GM12878 (cell line): ENCODE measurements at regions not wholly inside any gene's neighbourhood (a gene's known extent, or its start where the extent isn't known, plus 50 kb on each side); places are given as distances from the start of the nearest gene placed in this dataset.

Source experiments
- ATAC-seq: fragments of 200-7000 bp; cut with Tn5 transposase; 3 replicates; pipeline ENCODE4 v1.9.1; 2020; ENCODE audit warnings: mild to moderate bottlenecking, moderate library complexity
- BruUV-seq: library from RNA; stranded (reverse); fragments of 400-500 nt; replicated peaks from 2 replicates; lab custom pipeline; 2021; lab: Mats Ljungman, UMichigan
- CTCF ChIA-PET: fragments of 300-600 bp; sonication (Branson Sonifier 250); formaldehyde crosslinking; extraction: SDS; loops from one replicate; lab custom pipeline; 2021; ENCODE audit warnings: inconsistent platforms; lab: Yijun Ruan, JAX
- POLR2A ChIA-PET: fragments of 350-600 bp; formaldehyde crosslinking; extraction: SDS; loops from one replicate; lab custom pipeline; 2021; ENCODE audit warnings: inconsistent platforms; lab: Charles Lee
- RAD21 ChIA-PET: fragments of 300-600 bp; sonication (Branson Sonifier 250); formaldehyde crosslinking; loops from one replicate; lab custom pipeline; 2023; ENCODE audit warnings: antibody characterized with exemption; ENCODE audit not compliant: unreplicated experiment; lab: Charles Lee
- SMC1A ChIA-PET: fragments of 300-600 bp; sonication (Branson Sonifier 250); formaldehyde crosslinking; loops from one replicate; lab custom pipeline; 2023; ENCODE audit not compliant: unreplicated experiment, uncharacterized antibody; lab: Charles Lee
- DNase-seq: peaks from one replicate; pipeline ENCODE4 v3.0.0-alpha.2; 2011; ENCODE audit warnings: low read depth, low spot score
- FAIRE-seq: peaks from 3 replicates; lab custom pipeline; 2011; peaks lifted over from hg19 to GRCh38; lab: Jason Lieb, UNC
- H2AFZ ChIP-seq: 2 replicates; pipeline ENCODE4 v1.6.0; 2011; ENCODE audit warnings: low read depth, low read length, control low read depth; ENCODE audit not compliant: control insufficient read depth
- H3K27ac ChIP-seq: 2 replicates; pipeline ENCODE4 v1.5.1; 2011; ENCODE audit warnings: control low read depth; ENCODE audit not compliant: control insufficient read depth, insufficient read depth
- H3K27me3 ChIP-seq, 2 experiments: replicated peaks in 1 of 2; 2 replicates each; pipeline versions ENCODE4 v1.6.0 to v1.6.1; 2011; ENCODE audit warnings: low read length in 1 of 2; ENCODE audit not compliant: control insufficient read depth in 2 of 2, insufficient read depth in 2 of 2
- H3K36me3 ChIP-seq, 2 experiments: 2 replicates each; pipeline ENCODE4 v1.5.1; 2011; ENCODE audit warnings: low read length in 1 of 2; ENCODE audit not compliant: control insufficient read depth in 2 of 2, insufficient read depth in 2 of 2
- H3K4me1 ChIP-seq: 2 replicates; pipeline ENCODE4 v1.6.1; 2011; ENCODE audit warnings: mild to moderate bottlenecking, low read length, moderate library complexity, mixed read lengths; ENCODE audit not compliant: control insufficient read depth, insufficient read depth
- H3K4me2 ChIP-seq: 2 replicates; pipeline ENCODE4 v1.6.0; 2011; ENCODE audit warnings: control low read depth; ENCODE audit not compliant: control insufficient read depth, insufficient read depth
- H3K4me3 ChIP-seq: fragments of 200-600 bp; sonication (generic); 2 replicates; pipeline ENCODE4 v1.5.1; 2016
- H3K79me2 ChIP-seq: 2 replicates; pipeline ENCODE4 v1.6.0; 2011; ENCODE audit warnings: low read length; ENCODE audit not compliant: control insufficient read depth, insufficient read depth
- H3K9ac ChIP-seq: 2 replicates; pipeline ENCODE4 v1.8.0; 2011; ENCODE audit warnings: low read length, control low read depth, mixed read lengths; ENCODE audit not compliant: control insufficient read depth, insufficient read depth
- H3K9me3 ChIP-seq: replicated peaks from 3 replicates; pipeline ENCODE4 v1.5.1; 2011; ENCODE audit warnings: mild to moderate bottlenecking, low read length; ENCODE audit not compliant: control insufficient read depth, insufficient read depth
- H4K20me1 ChIP-seq: 2 replicates; pipeline ENCODE4 v1.6.0; 2011; ENCODE audit not compliant: control insufficient read depth, insufficient read depth
- ATF7 ChIP-seq: fragments of 450-650 bp; IDR thresholded peaks from 2 replicates; pipeline ENCODE4 v1.6.1; 2016; ENCODE audit warnings: low read depth, mild to moderate bottlenecking
- MEF2B ChIP-seq: fragments of 450-650 bp; IDR thresholded peaks from 2 replicates; pipeline ENCODE4 v1.6.1; 2018; ENCODE audit warnings: mild to moderate bottlenecking, moderate library complexity; ENCODE audit not compliant: partially characterized antibody, poor library complexity, severe bottlenecking
- NBN ChIP-seq: fragments of 450-650 bp; IDR thresholded peaks from 2 replicates; pipeline ENCODE4 v1.6.1; 2016
- POLR2AphosphoS2 ChIP-seq: IDR thresholded peaks from 2 replicates; pipeline ENCODE4 v1.6.1; 2011; ENCODE audit warnings: low read depth, mild to moderate bottlenecking, low read length, improper control_type of control experiment, moderate library complexity
- RUNX3 ChIP-seq: IDR thresholded peaks from 2 replicates; pipeline ENCODE4 v1.6.1; 2012; ENCODE audit warnings: low read length, inconsistent platforms
- WGBS: methylation state at CpG from one replicate; pipeline ENCODE4 v1.1.6; 2016; ENCODE audit warnings: low lambda C conversion rate; ENCODE audit not compliant: insufficient replicate concordance, insufficient coverage; ENCODE audit errors: missing lambda C conversion rate; 5-methylcytosine and 5-hydroxymethylcytosine counted together
- in situ Hi-C: fragments of 300-500 bp; cut with MboI; formaldehyde crosslinking; loops from 9 replicates; pipeline ENCODE4 v1.14.3; 2018; ENCODE audit warnings: mixed read lengths
- intact Hi-C: fragments of 100-400 bp; cut with micrococcal nuclease; formaldehyde crosslinking; loops from one replicate; pipeline ENCODE4 v1.14.2; 2022; ENCODE audit not compliant: unreplicated experiment
- TF ChIP-seq, protein P1 (sequence below): fragments of 150-350 bp; IDR thresholded peaks from 2 replicates; pipeline ENCODE4 v1.6.1; 2016; ENCODE audit warnings: low read depth, low read length
- TF ChIP-seq, protein P2 (sequence below): IDR thresholded peaks from 2 replicates; pipeline ENCODE4 v1.6.1; 2011; ENCODE audit warnings: mild to moderate bottlenecking, low read depth, low read length, moderate library complexity; ENCODE audit not compliant: insufficient replicate concordance

DNA sequence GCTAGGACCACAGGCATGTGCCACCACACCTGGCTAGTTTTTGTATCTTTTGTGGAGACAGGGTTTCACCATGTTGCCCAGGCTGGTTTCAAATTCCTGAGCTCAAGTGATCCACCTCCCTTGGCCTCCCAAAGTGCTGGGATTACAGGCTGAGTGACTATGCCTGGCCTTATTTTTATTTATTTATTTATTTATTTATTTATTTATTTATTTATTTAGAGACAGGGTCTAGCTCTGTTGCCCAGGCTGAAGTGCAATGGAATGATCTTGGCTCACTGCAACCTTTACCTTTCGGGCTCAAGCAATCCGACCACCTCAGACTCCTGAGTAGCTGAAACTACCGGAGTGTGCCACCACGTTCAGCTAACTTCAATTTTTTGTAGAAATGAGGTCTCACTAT, 117.0 kb upstream of the MAX start:
- no peak for FAIRE-seq
- Histone ChIP-seq H3K4me1 (peaks cover 9% of the 10 kb centered on the region; the same call in 1 of the 2 replicates), H3K9me3 (no peaks in the 10 kb centered on the region; the same call in 2 of the 3 replicates), H3K27ac (no peak overlapping the region), H3K36me3 (no peaks in the 10 kb centered on the region), H3K27me3 (no peaks in the 10 kb centered on the region), H3K79me2 (no peaks in the 10 kb centered on the region), H3K9ac (no peak overlapping the region), H3K4me2 (no peak overlapping the region), H2AFZ (no peak overlapping the region), H4K20me1 (no peaks in the 10 kb centered on the region), H3K4me3 (no peak overlapping the region)
- CTCF ChIA-PET, result interaction anchor here (0.6 to 14.4 kb wide), 5 partner anchors 194 to 740 kb away, joined by 3 to 136 read pairs (median 5); partner anchors contain the start of gene FUT8
- SMC1A ChIA-PET, result interaction anchor here (0.6 to 5.9 kb wide), 6 partner anchors 13 to 607 kb away, joined by 3 to 56 read pairs (median 4); partner anchors contain the start of gene FUT8
- 86% methylated on average over 4 of the region's 4 CpGs for WGBS
- DNase-seq, result no peak
- in situ Hi-C loops, result no loop called here
- ATAC-seq, result no peak
- RAD21 ChIA-PET, result interaction anchor here (1.0 to 2.6 kb wide), 4 partner anchors 51 to 605 kb away, joined by 3 to 13 read pairs (median 6); no protein-coding TSS in a partner anchor
- intact Hi-C loops, result no loop called here
- no peak for TF ChIP-seq POLR2AphosphoS2
- no peak for TF ChIP-seq NBN
- TF ChIP-seq, protein P1, sequence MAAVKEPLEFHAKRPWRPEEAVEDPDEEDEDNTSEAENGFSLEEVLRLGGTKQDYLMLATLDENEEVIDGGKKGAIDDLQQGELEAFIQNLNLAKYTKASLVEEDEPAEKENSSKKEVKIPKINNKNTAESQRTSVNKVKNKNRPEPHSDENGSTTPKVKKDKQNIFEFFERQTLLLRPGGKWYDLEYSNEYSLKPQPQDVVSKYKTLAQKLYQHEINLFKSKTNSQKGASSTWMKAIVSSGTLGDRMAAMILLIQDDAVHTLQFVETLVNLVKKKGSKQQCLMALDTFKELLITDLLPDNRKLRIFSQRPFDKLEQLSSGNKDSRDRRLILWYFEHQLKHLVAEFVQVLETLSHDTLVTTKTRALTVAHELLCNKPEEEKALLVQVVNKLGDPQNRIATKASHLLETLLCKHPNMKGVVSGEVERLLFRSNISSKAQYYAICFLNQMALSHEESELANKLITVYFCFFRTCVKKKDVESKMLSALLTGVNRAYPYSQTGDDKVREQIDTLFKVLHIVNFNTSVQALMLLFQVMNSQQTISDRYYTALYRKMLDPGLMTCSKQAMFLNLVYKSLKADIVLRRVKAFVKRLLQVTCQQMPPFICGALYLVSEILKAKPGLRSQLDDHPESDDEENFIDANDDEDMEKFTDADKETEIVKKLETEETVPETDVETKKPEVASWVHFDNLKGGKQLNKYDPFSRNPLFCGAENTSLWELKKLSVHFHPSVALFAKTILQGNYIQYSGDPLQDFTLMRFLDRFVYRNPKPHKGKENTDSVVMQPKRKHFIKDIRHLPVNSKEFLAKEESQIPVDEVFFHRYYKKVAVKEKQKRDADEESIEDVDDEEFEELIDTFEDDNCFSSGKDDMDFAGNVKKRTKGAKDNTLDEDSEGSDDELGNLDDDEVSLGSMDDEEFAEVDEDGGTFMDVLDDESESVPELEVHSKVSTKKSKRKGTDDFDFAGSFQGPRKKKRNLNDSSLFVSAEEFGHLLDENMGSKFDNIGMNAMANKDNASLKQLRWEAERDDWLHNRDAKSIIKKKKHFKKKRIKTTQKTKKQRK, result no peak
- no peak for TF ChIP-seq RUNX3
- TF ChIP-seq, protein P2, sequence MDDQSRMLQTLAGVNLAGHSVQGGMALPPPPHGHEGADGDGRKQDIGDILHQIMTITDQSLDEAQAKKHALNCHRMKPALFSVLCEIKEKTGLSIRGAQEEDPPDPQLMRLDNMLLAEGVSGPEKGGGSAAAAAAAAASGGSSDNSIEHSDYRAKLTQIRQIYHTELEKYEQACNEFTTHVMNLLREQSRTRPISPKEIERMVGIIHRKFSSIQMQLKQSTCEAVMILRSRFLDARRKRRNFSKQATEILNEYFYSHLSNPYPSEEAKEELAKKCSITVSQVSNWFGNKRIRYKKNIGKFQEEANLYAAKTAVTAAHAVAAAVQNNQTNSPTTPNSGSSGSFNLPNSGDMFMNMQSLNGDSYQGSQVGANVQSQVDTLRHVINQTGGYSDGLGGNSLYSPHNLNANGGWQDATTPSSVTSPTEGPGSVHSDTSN, result no peak
- no peak for TF ChIP-seq ATF7
- no peak for TF ChIP-seq MEF2B
- POLR2A ChIA-PET, result interaction anchor here (1.5 kb wide), 1 partner anchor 49 kb away, joined by 5 read pairs; no protein-coding TSS in a partner anchor
- no TSS peak for BruUV-seq
